ENCODE measurements at regions not wholly inside any gene's neighbourhood (a gene's known extent, or its start where the extent isn't known, plus 50 kb on each side); places are given as distances from the start of the nearest gene placed in this dataset.

- no peak for DNase-seq (ENCODE audit: low spot score)
- TF ChIP-seq CTCF (IDR thresholded peaks at IDR 0.05; ENCODE audit: extremely low read depth, missing control alignments) = no peak
Observed at GRCh38 chr4:175441256-175441655, 370.8 kb downstream of the GPM6A start.

GRCh38 chr4:175443547-175443946, 368.5 kb downstream of the GPM6A start:
- no peak for DNase-seq (ENCODE audit: low spot score)
- no peak for TF ChIP-seq CTCF (IDR thresholded peaks at IDR 0.05; ENCODE audit: extremely low read depth, missing control alignments)

DNA sequence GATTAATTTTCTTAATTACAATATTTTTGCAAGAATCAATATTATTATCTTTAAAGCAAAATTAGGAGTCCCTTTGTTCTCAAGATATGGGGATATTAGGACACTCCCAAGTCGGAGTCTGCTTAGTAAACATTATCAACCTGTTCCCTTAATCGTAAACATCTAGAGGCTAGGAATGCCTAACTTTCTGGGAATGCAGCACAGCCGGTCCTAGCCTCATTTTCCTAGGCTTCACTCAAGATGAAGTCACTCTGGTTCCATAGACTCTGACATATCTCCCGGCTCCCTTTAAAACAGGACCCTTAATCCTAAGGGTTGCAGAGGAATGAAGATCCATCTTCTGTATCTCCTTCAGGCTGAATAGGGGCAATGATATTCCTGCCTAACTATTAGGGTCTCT, 367.6 kb downstream of the GPM6A start:
- TF ChIP-seq CTCF (IDR thresholded peaks at IDR 0.05; ENCODE audit: extremely low read depth, missing control alignments) = no peak
- no peak for DNase-seq (ENCODE audit: low spot score)

- TF ChIP-seq CTCF (IDR thresholded peaks at IDR 0.05; ENCODE audit: extremely low read depth, missing control alignments) = no peak
- no peak for DNase-seq (ENCODE audit: low spot score)
Observed at GRCh38 chr4:175447016-175447415, 365.0 kb downstream of the GPM6A start.

- no peak for TF ChIP-seq CTCF (IDR thresholded peaks at IDR 0.05; ENCODE audit: extremely low read depth, missing control alignments)
- no peak for DNase-seq (ENCODE audit: low spot score)
Observed at GRCh38 chr4:175450446-175450845, 361.6 kb downstream of the GPM6A start.

DNA sequence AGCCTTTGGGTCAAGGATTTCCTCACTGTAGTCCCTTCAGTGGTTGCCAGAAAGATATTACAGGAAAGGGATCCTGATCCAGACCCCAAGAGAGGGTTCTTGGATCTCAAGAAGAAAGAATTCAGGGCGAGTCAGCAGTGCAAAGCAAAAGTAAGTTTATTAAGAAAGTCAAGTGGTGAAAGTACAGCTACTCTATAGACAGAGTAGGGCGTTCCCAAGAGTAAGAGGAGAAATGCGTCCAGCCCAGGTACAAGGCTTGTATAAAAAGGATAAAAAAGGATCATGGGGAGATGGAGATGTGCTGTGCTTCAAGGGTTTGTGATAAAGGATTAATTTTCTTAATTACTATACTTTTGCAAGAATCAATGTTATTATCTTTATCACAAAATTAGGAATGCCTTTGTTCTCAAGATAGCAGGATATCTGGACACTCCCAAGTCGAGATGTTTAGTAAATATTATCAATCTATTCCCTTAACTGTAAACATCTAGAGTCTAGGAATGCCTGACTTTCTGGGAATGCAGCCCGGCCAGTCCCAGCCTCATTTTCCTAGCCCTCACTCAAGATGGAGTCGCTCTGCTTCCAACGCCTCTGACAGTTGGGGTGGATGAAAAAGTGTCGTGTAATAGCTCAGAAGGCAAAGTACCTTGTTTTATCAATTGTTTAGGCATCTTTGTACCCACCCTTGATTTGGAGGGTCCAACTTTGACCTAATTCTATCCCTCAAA, 360.7 kb downstream of the GPM6A start:
- TF ChIP-seq CTCF (IDR thresholded peaks at IDR 0.05; ENCODE audit: extremely low read depth, missing control alignments) = no peak

DNA sequence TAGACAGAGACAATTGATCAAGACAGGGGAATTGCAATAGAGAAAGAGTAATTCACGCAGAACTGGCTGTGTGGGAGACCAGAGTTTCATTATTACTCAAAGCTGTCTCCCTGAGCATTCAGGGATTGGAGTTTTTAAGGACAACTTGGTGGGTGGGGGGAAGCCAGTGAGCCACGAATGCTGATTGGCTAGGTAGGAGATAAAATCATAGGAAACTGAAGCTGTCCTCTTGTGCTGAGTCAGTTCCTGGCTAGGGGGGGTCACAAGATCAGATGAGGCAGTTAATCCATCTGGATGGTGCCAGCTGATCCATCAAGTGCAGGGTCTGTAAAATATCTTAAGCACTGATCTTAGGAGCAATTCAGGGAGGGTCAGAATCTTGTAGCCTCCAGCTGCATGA, 358.6 kb downstream of the GPM6A start:
- no peak for DNase-seq (ENCODE audit: low spot score)
- TF ChIP-seq CTCF (IDR thresholded peaks at IDR 0.05; ENCODE audit: extremely low read depth, missing control alignments) = no peak

More for the DNA sequence above, 360.7 kb downstream of the GPM6A start:
- no peak for DNase-seq (ENCODE audit: low spot score)

Measured in GM20000 (cell line).